ENCODE measurements at regions not wholly inside any gene's neighbourhood (a gene's known extent, or its start where the extent isn't known, plus 50 kb on each side); places are given as distances from the start of the nearest gene placed in this dataset.

DNA sequence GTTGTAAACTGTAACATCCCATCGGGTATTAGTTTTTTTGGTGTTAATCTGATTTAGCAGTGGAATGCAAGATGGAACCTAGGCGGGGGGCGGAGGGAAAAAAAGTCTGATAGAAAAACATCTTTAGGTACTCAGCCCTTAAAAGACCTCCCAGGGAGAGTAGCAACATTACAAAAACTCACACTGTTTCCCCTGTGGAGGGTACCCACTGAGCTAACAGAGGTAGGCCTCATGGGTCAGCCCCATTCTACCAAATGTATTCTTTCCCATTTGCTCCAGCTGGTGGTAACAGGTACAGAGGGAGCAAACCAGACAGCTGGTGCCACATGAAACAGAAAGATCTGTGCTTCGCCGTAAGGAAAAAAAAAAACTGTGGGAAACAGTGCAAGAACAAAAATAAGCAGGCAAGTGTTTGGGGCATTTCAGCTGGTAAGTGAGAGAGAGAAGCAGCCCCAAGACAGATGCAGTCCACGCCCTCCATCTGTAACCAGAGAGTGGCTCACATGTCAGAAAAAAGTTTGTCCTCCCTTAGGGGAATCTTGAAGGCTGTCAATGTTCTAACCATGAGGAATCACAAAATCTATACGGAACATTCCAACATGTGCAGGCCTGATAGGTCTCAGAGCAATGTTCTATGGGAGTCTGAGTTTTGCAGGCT lies 65.3 kb downstream of the HOXA1 start:
- no peak for TF ChIP-seq POLR2AphosphoS5 (IDR thresholded peaks at IDR 0.05)
- TF ChIP-seq POLR2A (IDR thresholded peaks at IDR 0.05) = no peak
- TF ChIP-seq, protein P1, sequence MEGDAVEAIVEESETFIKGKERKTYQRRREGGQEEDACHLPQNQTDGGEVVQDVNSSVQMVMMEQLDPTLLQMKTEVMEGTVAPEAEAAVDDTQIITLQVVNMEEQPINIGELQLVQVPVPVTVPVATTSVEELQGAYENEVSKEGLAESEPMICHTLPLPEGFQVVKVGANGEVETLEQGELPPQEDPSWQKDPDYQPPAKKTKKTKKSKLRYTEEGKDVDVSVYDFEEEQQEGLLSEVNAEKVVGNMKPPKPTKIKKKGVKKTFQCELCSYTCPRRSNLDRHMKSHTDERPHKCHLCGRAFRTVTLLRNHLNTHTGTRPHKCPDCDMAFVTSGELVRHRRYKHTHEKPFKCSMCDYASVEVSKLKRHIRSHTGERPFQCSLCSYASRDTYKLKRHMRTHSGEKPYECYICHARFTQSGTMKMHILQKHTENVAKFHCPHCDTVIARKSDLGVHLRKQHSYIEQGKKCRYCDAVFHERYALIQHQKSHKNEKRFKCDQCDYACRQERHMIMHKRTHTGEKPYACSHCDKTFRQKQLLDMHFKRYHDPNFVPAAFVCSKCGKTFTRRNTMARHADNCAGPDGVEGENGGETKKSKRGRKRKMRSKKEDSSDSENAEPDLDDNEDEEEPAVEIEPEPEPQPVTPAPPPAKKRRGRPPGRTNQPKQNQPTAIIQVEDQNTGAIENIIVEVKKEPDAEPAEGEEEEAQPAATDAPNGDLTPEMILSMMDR (IDR thresholded peaks at IDR 0.05) = no peak
- TF ChIP-seq EP300 (IDR thresholded peaks at IDR 0.05) = no peak
